ENCODE measurements at regions not wholly inside any gene's neighbourhood (a gene's known extent, or its start where the extent isn't known, plus 50 kb on each side); places are given as distances from the start of the nearest gene placed in this dataset.
"Not testable (repeated sequence)": the region's sequence is repeated elsewhere in the genome, so short reads cannot be mapped to it uniquely, and the experiment has no call there.

DNA sequence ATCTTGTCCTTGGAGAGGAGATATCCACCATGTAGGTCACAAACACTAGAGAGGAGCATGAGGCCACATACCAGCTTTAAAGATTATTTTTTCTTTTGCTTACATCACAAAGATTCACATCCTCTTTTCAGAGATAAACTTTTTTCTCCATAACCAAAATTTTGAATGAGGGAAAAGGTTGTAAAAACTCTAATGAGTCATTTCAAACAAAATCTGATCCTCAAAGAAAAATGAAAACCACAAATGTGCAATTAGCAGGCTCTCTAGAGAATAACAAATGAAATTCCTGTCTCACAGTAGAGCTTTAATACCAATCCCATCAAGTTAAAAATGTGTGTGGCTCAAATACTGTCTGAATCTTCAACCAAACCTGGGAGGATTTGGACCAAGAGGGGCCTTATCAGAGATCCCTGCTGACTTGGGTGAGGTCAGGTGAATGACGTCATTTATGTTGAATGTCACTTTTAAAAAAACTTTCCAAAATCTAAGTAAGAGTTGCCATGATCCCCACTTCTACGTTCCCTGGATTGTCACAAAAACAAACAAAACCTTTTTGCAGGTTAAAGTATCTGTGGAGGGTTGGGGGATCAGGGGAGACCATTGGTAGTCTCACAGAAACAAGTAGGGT is 261.5 kb upstream of the NPSR1 start:
- DNase-seq: no peak

DNA sequence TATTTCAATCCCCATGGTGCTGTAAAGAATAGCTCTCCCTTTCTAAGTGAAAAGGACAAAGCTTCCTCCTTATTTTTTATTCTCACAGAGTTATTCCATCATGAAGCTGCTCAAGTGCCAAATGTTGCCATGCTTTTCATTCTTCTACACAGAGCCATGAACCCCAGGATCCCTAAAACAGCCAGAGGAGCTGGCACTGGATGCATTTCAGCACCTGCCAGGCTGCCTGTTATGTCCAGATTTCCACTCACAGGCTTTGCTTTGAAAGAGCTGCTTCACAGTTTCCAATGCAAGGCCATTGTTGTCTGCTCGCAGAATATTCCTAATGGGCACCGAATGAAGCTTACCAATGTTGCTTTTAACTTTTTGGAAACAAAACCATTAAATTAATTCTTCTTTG is 256.2 kb upstream of the NPSR1 start:
- DNase-seq: no peak

DNA sequence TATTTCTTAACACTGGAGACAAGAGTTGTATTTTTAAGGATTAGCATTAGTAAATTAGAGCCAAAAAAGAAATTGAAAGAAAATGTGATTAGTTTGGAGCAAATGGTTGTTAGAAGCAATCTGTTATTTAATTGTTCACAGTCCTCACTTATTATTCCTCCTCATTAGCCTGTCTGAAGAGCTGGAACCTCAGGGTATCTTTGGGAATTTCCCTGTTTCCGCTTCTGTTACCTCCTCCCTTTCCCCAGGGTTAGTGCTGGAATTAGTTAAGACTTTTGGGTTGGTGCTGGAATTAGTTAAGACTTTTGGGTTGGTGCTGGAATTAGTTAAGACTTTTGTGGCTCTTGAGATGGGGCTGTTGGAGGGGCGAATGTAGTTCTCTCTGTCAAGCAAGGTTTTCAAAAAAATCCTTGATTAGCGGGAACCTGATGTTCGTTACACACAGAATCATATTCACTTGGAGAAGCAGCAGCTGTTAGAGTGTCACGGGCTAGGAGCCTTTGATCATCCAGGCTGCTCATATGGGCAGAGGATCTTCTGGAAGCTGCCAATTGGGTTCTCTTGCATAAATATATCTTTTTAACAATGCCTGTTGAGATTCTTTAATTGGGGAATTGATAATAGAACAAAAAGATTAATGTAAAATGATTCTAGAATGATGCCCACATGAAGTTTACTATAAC is 251.0 kb upstream of the NPSR1 start:
- DNase-seq: no peak

DNA sequence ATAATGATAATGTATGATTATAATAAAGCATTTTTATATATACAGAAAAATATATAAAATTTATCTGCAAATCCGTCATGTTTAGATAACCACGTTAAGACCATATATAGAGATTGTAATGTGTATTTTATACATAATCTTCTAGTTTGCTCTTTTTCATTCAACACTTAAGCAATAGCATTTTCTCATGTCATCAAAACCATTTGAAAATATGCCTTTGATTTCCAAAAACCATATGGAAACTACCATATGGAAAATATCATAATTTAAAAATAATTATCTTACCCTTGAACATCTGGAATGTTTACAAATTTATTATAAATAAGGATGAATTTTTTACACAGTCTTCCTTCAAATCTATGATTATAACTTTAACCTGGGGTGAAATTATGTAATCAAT is 250.4 kb upstream of the NPSR1 start:
- DNase-seq: no peak

DNA sequence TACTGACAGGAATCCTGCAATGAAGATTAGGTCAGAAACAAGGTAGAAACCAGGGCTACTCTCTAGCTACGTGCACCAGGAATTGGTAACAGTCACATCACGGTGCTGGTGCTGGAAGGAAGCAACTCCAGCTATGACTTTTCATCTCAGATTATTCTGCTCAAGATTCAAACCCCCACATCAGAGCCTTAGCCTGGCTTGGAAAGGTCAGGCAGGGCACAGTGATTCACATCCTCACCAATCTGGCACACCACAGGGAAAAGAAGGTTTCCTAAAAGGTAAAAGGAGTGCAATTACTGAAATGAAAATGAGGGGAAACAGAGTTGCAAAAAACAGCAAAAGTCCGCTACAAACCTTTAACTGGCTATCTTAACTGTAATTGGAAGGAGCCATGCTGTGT is 240.2 kb upstream of the NPSR1 start:
- DNase-seq: no peak

DNA sequence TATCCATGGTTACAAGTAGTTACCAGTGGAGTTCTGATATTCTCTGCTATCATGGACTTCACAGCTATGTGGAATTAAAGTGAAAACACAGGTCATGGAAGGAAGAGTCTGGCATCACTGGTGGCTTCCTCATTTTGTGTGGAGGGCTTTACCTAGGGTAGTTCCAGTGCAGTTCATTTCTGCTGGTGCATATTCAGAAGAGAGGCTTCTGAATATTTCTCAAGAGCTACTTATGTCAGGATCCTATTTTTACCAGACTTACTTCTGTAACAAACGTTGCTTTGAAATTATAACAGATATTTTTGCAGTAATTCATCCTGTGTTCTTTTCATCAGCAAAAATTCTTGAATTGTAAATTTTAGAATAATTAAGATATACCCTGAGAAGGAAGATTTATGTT is 236.5 kb upstream of the NPSR1 start:
- DNase-seq: no peak

DNA sequence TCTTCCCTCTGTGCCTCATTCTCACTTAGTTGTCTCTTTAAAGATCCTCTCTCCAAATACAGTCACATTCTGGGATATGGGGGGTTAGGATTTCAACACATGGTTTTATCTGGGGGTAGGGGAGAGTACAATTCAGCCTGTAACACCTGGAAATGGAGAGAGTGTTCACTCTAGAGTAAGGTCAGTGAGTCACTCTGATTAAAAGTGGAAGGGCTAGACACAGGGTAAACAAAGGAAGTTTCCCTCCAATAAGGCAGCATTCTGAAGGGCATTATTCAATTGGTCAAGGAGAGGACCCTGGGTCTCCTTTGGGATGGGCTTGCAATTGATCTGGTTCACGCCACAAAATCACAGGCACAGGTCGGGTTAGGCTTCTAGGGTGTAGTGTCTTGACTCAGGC is 232.8 kb upstream of the NPSR1 start:
- no peak for DNase-seq

DNA sequence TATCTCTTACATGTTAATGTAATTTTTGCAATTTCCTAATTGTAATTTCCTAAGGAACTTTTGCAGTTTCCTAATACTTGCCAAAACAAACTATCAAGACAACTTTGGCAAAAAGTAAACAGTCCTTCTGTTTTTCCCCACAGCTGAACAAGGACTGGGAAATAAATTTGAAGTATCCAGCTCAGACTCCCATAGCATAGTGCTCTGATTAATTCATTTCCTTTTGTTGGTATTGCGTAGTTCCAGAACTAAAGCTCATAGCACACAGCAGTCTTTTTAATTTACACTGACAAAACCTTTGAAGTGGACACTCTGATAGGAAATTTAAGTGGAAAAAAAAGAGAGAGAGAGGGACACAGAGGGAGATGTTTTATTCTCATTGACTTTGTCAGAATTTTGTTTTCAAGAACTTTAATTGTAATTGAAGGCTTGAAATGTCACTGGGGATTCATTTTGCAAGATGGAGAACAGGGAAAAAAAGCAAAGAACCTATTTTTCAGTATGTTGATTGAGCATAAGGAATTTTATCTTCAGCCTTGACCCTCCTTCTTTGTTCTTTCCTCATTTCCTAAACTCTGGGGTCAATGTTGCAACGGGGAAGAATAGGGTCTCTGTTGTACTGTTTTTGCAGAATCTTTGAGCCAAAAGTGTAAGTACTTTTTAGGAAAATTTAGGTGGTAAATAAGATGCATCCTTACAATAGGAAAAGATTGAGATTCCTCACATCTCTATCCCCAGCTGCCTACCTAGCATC is 232.2 kb upstream of the NPSR1 start:
- DNase-seq: no peak

DNA sequence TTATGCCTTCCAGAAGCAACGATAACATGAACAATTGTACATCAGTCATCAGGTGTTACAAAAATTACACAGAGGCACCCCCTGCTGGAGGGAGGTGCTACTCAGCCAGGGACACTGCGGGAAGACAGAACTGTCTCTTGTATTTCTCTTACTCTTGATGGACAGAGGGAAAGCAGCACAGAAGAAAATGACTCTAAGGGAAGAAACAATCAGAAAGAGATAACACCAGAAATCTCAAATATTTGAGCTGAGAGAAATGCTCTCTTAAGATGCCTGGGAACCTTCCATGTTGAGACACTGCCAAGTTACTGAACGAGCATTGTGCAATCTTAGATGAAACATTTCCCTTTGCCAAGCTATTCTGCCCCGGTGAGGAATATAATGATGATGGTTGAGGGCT is 227.6 kb upstream of the NPSR1 start:
- no peak for DNase-seq

DNA sequence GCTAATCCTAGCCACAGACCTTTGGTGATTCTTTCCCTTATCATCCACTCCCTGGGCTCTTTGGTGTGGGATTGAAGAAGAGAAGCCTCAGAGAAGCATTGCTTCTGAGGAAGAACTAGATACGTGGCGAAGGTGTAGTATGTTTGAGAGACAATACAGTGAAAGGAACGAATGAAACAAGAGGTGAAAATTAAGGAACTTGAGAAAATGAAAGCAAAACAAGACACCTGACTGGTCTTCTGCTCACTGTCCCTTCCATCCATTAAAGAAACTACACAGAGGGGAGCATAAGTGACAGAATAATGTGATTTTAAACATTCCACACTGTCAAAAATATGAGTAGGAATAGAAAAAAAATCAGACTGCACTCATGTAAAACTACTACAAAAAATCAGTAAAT is 219.6 kb upstream of the NPSR1 start:
- DNase-seq: no peak

DNA sequence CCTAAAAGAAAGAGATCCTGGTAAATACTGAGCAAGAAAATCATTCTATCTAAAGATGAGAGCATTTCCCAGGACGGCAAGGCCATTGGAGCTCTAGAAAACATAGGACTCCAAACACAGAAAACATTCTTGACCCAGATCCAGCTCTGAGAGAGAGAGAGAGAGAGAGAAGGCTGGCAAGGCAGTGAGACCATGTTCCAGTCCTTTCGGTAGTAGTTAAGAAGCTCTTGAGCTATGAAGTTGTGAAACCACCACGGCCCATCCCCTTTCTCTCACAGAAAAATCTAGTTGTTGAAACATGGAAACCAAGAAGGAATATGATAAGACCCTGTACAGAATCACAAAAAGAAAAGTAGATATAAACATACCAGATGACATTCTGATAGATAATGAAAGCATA is 212.4 kb upstream of the NPSR1 start:
- DNase-seq: no peak

DNA sequence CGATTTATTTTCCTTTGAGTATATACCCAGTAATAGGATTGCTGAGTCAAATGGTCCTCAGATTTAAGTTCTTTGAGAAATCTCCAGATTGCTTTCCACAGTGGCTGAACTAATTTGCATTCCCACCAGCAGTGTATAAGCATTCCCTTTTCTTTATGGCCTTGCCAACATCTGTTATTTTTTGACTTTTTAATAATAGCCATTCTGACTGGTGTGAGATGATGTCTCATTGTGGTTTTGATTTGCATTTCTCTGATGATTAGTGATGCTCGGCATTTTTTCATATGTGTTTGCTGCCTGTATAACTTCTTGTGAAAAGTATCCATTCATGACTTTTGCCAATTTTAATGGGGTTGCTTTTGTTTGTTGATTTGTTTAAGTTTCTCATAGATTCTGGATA is 209.5 kb upstream of the NPSR1 start:
- DNase-seq: not testable (repeated sequence)

DNA sequence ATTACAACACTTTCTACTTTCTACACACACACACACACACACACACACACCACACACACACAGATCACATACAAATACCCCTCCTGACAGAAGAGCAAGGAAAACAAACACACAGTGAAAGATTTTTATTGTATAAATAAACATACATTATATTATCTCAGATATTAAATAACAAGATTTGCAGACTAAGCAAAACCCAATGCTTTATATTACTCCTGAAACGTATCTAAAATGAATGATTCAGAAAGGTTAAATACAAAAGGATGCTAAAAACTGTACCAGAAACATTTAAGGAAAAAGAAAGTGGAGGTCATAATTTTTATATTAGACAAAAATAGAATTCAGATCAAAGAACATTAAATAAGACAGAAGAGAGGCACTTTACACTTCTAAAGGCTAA is 208.3 kb upstream of the NPSR1 start:
- no peak for DNase-seq

DNA sequence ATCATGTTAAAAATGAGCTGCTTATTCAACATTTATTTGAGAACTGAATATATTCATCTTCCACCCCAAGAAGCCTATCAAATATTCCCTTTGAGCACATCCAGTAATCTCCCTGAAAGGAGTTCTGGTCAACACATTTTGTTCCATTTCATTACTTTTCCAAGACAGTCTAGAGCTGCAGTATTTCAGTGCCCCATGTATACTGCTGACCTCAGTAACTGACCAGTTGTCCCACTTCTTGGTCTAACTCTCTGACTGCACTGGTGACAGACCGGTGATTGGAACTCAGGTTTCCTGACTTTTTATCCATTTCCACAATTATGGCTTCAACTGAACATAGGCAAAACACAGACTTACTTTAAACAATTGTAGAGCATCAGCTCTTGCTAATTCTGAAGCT is 206.8 kb upstream of the NPSR1 start:
- DNase-seq: no peak

DNA sequence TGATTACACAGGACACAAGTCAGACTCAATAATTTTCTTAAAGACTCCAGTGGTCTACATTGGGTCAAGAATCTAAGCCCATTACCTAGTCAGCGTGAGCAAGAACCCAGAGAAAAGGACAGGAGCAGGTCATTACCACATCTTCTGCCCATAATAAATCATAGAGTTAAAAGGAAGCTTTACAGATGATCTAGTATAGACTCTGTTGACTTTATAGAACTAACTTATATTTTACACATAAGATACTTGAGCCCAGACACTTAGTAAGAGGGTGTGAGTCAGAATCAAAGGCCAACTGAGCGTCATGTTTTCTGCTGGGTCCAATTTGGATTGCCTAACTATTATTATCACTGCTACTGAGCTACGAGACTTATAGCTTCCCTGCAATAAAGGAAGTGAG is 206.1 kb upstream of the NPSR1 start:
- DNase-seq: no peak

DNA sequence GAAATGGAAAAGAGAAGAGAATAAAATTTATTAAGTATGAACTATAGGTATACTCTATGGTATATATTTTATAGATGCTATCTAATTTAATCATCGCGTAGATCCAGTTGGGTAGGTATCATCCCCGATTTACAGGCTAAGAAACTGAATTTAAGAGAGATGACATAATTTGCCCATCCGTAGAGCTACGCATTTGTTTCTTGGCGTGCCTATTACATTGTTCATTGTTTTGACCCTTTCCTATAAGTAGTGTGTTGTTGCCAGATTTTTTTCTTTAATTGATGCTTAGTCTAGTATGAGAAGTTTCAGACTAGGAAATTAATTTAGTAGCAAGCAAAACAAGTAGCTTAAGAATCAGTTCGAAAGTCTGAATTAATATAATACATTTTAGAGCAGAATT is 205.7 kb upstream of the NPSR1 start:
- no peak for DNase-seq

DNA sequence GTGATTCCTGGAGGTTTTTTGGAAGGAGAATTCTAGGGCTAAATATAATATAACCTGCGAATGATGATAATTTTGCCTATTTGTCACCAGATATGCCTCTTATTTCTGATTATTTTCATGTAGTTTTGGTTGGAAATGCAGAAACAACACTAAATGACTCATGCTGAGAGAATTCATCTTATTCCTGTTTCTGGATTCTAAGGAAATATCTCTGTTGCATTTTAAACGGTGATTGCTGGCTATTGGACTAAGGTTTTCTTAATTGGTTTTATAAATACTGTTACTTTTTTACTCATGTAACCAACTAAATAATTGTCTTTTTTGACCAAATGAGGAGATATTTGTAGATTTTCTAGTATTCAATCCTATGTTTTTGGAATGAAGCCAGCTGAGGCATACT is 204.9 kb upstream of the NPSR1 start:
- no peak for DNase-seq

DNA sequence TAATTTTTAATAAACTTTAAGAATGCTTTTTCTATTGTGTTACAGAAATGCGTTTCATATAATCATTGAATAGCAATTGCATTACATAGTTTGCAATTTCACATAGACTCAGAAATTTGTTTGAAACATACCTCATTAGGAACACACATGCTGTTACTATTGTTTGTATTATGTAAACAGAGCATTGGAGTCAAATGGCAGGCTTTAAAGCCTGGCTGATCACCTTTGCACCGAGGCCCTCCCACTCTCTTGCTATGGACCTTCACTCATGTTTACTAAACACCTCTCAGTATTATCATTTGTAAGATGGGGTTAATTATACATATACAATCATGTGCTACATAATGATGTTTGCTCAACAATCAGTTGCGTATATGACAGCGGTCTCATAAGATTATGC is 203.6 kb upstream of the NPSR1 start:
- no peak for DNase-seq

DNA sequence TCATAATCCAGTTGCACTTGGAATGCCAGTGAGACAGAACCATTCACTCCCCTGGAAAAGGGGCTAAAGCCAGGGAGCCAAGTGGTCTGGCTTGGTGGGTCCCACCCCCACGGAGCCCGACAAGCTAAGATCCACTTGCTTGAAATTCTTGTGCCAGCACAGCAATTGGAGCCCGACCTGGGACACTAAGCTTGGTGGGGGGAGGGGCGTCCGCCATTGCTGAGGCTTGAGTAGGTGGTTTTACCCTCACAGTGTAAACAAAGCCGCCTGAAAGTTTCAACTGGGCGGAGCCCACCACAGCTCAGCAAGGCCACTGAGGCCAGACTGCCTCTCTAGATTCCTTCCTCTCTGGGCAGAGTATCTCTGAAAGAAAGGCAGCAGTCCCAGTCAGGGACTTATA is 200.7 kb upstream of the NPSR1 start:
- DNase-seq: no peak

DNA sequence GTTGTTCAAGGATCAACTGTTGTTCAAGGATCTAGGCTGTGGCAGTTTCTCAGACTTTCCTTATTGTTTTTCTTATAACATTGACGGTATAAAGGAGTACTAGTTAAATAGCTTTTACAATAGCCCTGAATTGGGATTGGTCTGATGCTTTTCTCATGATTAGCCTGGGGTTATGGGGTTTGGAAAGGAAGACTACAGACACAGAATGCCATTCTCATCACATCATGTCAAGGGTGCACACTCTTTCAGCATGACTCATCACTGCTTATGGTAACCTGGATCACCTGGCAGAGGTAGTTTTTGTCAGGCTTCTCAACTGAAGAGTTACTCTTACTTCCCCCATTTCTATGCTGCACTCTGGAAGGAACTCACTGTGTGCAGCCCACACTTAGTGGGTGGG is 194.2 kb upstream of the NPSR1 start:
- no peak for DNase-seq

DNA sequence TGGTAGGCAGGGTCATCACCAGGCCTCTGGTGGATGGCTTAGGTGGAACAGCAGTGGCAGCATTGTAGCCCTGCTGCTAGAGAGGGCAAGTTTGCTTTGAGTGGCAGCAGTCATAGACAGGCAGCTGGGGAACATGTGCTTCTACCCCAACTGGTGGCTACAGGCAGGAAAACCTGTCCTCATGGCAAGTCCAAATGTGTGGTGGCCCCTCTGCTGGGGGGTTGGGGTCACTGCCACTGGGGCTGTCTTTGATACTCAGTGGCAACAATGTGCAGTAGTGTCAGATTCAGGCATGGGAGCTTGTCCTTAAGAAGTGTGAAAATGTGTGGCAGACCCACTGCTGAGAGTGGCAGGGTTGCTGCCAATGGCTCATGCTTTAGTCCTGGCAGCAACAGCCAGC is 186.2 kb upstream of the NPSR1 start:
- no peak for DNase-seq

DNA sequence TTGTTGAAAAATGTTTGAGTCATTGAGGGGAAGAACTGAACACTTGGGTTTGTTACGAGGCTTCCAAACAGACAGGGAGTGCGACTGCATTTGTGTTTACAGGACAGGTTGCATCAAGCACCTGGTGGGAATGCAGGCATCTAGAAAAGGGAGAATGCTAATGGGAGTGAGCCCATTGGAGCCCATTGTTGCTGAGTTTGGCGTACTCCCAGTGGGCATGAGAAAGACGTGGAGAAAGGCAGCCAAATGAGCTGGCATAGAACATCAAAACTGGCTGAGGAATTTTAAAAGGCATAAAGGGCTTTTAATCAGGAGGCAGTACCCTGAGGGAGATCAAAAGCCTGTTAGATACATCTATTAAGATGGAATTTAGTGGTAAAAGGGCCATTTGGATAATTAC is 171.6 kb upstream of the NPSR1 start:
- DNase-seq: peak; percentile 38 to 69

DNA sequence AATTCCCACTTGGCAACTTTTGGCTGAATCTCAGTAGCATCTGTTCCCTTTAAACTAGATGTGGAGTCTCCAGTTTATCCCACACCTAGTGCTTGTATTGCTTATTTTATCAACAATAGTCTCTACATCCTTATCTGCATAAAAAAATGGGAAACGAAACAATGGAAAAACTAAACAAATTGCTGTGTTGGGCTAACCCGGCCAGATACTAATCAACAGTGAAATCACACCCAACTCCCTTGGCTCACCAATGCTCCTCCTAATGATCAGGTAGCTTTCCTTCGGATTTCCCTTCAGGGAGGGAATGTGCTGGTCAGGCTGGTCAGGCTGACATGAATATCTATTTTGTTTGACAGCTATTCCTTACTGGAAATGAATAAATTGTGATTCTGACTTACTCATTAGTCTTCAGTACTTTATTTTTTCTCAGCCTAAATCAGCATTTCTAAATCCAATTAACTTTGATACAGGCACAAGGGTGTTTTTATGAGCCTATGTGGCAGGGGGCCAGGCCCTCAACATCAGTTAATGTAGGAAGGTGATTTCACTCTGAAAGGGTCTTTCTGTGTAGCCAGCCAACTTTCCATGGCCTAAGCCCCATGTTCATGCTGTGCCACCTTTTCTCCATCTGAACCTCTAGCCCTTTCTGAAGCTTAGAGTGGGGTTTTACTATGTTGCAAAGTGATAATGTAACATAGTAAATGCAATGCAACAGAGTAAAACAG is 170.5 kb upstream of the NPSR1 start:
- DNase-seq: no peak

DNA sequence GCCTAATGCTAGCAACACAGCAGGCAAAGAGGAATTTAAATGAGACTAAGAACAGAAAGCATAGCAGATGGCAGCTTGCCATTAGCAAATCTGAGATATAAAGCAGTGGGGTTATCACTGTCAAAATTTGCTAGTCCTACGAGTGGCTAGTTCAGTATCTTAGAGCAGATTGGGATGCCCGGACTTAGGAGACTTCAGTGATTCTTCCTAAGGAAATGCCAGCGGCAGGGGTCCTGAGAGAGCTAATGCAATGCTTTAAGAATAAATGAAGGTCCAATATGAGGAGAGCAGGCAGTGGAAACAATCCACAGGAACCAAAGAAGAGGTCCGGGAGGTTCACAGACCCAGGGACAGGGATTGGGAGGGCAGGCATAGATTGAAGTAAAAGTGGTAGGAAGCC is 169.3 kb upstream of the NPSR1 start:
- no peak for DNase-seq
